IMR-90 (cell line): ENCODE measurements at regions not wholly inside any gene's neighbourhood (a gene's known extent, or its start where the extent isn't known, plus 50 kb on each side); places are given as distances from the start of the nearest gene placed in this dataset.

ENCODE experiments used
- BHLHE40 ChIP-seq: fragments of 150-350 bp; IDR thresholded peaks from 2 replicates; pipeline ENCODE4 v1.6.1; 2016; ENCODE audit warnings: mild to moderate bottlenecking, low read depth, low read length
- POLR2A ChIP-seq: IDR thresholded peaks from 2 replicates; pipeline ENCODE4 v1.6.1; 2012; ENCODE audit warnings: mild to moderate bottlenecking, low read depth, low read length
- TF ChIP-seq, protein P1 (sequence below): conservative IDR thresholded peaks from 2 replicates; pipeline ENCODE4 v1.5.1; 2012; ENCODE audit warnings: mild to moderate bottlenecking, low read depth, low read length, improper control_type of control experiment
- TF ChIP-seq, protein P2 (sequence below): fragments of 150-350 bp; IDR thresholded peaks from 2 replicates; pipeline ENCODE4 v1.6.1; 2017; ENCODE audit warnings: mild to moderate bottlenecking, antibody characterized with exemption, low read length, low read depth

DNA sequence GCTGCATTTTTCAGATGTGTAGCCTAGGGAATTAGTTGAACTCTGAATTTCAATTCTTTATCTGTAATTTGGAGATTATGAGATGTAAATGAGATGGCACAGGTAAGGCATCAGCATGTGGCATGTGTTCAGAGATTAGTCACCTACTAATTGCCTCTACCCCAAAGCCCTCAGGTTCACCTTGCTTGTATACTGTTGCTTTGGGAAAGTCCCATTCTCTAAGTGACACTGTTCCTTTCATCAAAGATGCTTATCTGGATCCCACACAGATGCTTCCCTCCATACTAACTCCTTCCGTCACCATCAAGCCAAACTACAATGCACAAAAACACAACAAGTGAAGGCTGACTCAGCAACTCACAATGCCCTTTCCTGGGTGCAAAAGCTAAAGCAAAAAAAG, 143.7 kb downstream of the LRATD1 start:
- TF ChIP-seq, protein P1, sequence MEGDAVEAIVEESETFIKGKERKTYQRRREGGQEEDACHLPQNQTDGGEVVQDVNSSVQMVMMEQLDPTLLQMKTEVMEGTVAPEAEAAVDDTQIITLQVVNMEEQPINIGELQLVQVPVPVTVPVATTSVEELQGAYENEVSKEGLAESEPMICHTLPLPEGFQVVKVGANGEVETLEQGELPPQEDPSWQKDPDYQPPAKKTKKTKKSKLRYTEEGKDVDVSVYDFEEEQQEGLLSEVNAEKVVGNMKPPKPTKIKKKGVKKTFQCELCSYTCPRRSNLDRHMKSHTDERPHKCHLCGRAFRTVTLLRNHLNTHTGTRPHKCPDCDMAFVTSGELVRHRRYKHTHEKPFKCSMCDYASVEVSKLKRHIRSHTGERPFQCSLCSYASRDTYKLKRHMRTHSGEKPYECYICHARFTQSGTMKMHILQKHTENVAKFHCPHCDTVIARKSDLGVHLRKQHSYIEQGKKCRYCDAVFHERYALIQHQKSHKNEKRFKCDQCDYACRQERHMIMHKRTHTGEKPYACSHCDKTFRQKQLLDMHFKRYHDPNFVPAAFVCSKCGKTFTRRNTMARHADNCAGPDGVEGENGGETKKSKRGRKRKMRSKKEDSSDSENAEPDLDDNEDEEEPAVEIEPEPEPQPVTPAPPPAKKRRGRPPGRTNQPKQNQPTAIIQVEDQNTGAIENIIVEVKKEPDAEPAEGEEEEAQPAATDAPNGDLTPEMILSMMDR: no peak
- TF ChIP-seq BHLHE40 (no peak), POLR2A (no peak)
- TF ChIP-seq, protein P2, sequence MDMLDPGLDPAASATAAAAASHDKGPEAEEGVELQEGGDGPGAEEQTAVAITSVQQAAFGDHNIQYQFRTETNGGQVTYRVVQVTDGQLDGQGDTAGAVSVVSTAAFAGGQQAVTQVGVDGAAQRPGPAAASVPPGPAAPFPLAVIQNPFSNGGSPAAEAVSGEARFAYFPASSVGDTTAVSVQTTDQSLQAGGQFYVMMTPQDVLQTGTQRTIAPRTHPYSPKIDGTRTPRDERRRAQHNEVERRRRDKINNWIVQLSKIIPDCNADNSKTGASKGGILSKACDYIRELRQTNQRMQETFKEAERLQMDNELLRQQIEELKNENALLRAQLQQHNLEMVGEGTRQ: no peak
